Sigmoid colon (tissue), 6 donors: ENCODE measurements at regions not wholly inside any gene's neighbourhood (a gene's known extent, or its start where the extent isn't known, plus 50 kb on each side); places are given as distances from the start of the nearest gene placed in this dataset.
"Not testable (repeated sequence)": the region's sequence is repeated elsewhere in the genome, so short reads cannot be mapped to it uniquely, and the experiment has no call there.

Experiments
- DNase-seq: peaks from one replicate; pipeline ENCODE4 v3.0.0-alpha.2; 2019
- H3K27ac ChIP-seq, 4 donors: fragments of 200-600 bp; sonication (generic); one replicate each; pipeline ENCODE4 v1.5.1; 2016 to 2019; ENCODE audit warnings: mild to moderate bottlenecking in 1 of 4
- H3K27me3 ChIP-seq, 3 donors: fragments of 200-600 bp; sonication (generic); one replicate each; pipeline ENCODE4 v1.5.1; 2019; ENCODE audit warnings: mild to moderate bottlenecking in 1 of 3
- H3K36me3 ChIP-seq, 4 donors: fragments of 200-600 bp; sonication (generic); one replicate each; pipeline ENCODE4 v1.5.1; 2016 to 2019
- H3K4me1 ChIP-seq, 4 donors: fragments of 200-600 bp; sonication (generic); one replicate each; pipeline ENCODE4 v1.5.1; 2017 to 2019
- H3K4me3 ChIP-seq, 4 donors: fragments of 200-600 bp; sonication (generic); one replicate each; pipeline ENCODE4 v1.5.1; 2017 to 2019; ENCODE audit warnings: mild to moderate bottlenecking in 2 of 4, moderate library complexity in 1 of 4
- H3K9me3 ChIP-seq, 4 donors: fragments of 200-600 bp in 3 of 4; sonication (generic) in 3 of 4; one replicate each; pipeline versions ENCODE4 v1.5.1 to v1.6.1; 2013 to 2019
- EP300 ChIP-seq, 4 donors: sonication (generic); formaldehyde crosslinking; IDR thresholded peaks; one replicate each; pipeline ENCODE4 v1.6.1; 2017; ENCODE audit warnings: antibody characterized with exemption in 4 of 4
- POLR2A ChIP-seq, 2 donors: fragments of 450-650 bp; IDR thresholded peaks; one replicate each; pipeline ENCODE4 v1.6.1; 2016; ENCODE audit warnings: antibody characterized with exemption in 2 of 2, mild to moderate bottlenecking in 2 of 2, moderate library complexity in 2 of 2
- POLR2AphosphoS5 ChIP-seq, 4 donors: sonication (generic); formaldehyde crosslinking; IDR thresholded peaks; one replicate each; pipeline ENCODE4 v1.6.1; 2017; ENCODE audit warnings: antibody characterized with exemption in 4 of 4
- WGBS, 2 donors: extraction: QIAGEN DNeasy Blood & Tissue Kit; methylation state at CpG; one replicate each; pipeline ENCODE4 v1.1.7; 2013; 5-methylcytosine and 5-hydroxymethylcytosine counted together
- intact Hi-C: fragments of 100-400 bp; cut with DNase I; formaldehyde crosslinking; loops from one replicate; pipeline ENCODE4 v1.15.1; 2023
- TF ChIP-seq, protein P1 (sequence below), 4 experiments: fragments of 450-650 bp in 3 of 4; fragments of 200-600 bp in 1 of 4; IDR thresholded peaks; one replicate each; pipeline ENCODE4 v1.5.1; 2016 to 2019; ENCODE audit warnings: antibody characterized with exemption in 4 of 4, mild to moderate bottlenecking in 3 of 4, moderate library complexity in 2 of 4
- donor health status: healthy with polysubstance abuse.
- donor health status: healthy.

- H3K27me3 ChIP-seq = no peaks in the 10 kb centered on the region
- H3K4me1 ChIP-seq = no peaks in the 10 kb centered on the region
- H3K4me3 ChIP-seq = no peak overlapping the region
- 42 to 74% methylated on average over 3 of the region's 3 CpGs for WGBS, 2 donors
- no peak for DNase-seq
- intact Hi-C loops = no loop called here
- H3K27ac ChIP-seq = no peak overlapping the region
- TF ChIP-seq EP300 (IDR thresholded peaks at IDR 0.05) = no peak
- TF ChIP-seq POLR2AphosphoS5 (IDR thresholded peaks at IDR 0.05) = no peak
- TF ChIP-seq, protein P1, sequence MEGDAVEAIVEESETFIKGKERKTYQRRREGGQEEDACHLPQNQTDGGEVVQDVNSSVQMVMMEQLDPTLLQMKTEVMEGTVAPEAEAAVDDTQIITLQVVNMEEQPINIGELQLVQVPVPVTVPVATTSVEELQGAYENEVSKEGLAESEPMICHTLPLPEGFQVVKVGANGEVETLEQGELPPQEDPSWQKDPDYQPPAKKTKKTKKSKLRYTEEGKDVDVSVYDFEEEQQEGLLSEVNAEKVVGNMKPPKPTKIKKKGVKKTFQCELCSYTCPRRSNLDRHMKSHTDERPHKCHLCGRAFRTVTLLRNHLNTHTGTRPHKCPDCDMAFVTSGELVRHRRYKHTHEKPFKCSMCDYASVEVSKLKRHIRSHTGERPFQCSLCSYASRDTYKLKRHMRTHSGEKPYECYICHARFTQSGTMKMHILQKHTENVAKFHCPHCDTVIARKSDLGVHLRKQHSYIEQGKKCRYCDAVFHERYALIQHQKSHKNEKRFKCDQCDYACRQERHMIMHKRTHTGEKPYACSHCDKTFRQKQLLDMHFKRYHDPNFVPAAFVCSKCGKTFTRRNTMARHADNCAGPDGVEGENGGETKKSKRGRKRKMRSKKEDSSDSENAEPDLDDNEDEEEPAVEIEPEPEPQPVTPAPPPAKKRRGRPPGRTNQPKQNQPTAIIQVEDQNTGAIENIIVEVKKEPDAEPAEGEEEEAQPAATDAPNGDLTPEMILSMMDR (IDR thresholded peaks at IDR 0.05) = no peak
- no peak for TF ChIP-seq POLR2A (IDR thresholded peaks at IDR 0.05)
- no peaks in the 10 kb centered on the region for H3K9me3 ChIP-seq
- H3K36me3 ChIP-seq = no peaks in the 10 kb centered on the region
Measured at GRCh38 chr4:170801771-170802170, 712.0 kb upstream of the AADAT start.

GRCh38 chr4:170794525-170794924 lies 704.8 kb upstream of the AADAT start:
- Histone ChIP-seq H3K4me3 (no peak overlapping the region), H3K4me1 (no peaks in the 10 kb centered on the region), H3K36me3 (no peaks in the 10 kb centered on the region), H3K27me3 (no peaks in the 10 kb centered on the region), H3K27ac (no peak overlapping the region), H3K9me3 (no peaks in the 10 kb centered on the region)
- no peak for DNase-seq
- WGBS, 2 donors = 53 to 71% methylated on average over 3 of the region's 3 CpGs
- no peak for TF ChIP-seq POLR2AphosphoS5 (IDR thresholded peaks at IDR 0.05)
- TF ChIP-seq, protein P1 (IDR thresholded peaks at IDR 0.05) = no peak
- TF ChIP-seq POLR2A (IDR thresholded peaks at IDR 0.05) = no peak
- intact Hi-C loops = no loop called here

DNA sequence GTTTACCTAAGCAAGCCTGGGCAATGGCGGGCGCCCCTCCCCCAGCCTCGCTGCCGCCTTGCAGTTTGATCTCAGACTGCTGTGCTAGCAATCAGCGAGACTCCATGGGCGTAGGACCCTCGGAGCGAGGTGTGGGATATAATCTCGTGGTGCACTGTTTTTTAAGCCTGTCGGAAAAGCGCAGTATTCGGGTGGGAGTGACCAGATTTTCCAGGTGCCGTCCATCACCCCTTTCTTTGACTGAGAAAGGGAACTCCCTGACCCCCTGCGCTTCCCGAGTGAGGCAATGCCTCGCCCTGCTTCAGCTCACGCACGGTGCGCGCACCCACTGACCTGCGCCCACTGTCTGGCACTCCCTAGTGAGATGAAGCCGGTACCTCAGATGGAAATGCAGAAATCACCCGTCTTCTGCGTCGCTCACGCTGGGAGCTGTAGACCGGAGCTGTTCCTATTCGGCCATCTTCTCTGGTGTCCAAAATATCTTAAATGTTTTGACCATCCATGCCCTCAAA lies 698.8 kb upstream of the AADAT start:
- H3K4me3 ChIP-seq, DNase-seq, H3K27ac ChIP-seq, H3K27me3 ChIP-seq, H3K36me3 ChIP-seq, H3K4me1 ChIP-seq, intact Hi-C loops, H3K9me3 ChIP-seq: not testable (repeated sequence)
- 84 to 91% methylated on average over 26 of the region's 28 CpGs for WGBS, 2 donors

- Histone ChIP-seq H3K27me3 (no peaks in the 10 kb centered on the region), H3K4me1 (no peaks in the 10 kb centered on the region), H3K36me3 (no peaks in the 10 kb centered on the region), H3K9me3 (no peaks in the 10 kb centered on the region), H3K4me3 (no peak overlapping the region), H3K27ac (no peak overlapping the region)
- WGBS, 2 donors = 77% methylated on average over 3 of the region's 3 CpGs
- DNase-seq = no peak
- intact Hi-C loops = no loop called here
- TF ChIP-seq EP300 (IDR thresholded peaks at IDR 0.05) (no peak), POLR2AphosphoS5 (IDR thresholded peaks at IDR 0.05) (no peak), POLR2A (IDR thresholded peaks at IDR 0.05) (no peak)
- TF ChIP-seq, protein P1 (IDR thresholded peaks at IDR 0.05) = no peak
Measured at GRCh38 chr4:170777663-170778062, 687.9 kb upstream of the AADAT start.

GRCh38 chr4:170776983-170777382 lies 687.2 kb upstream of the AADAT start:
- Histone ChIP-seq H3K27ac (no peak overlapping the region), H3K9me3 (no peaks in the 10 kb centered on the region), H3K27me3 (no peaks in the 10 kb centered on the region), H3K4me1 (no peaks in the 10 kb centered on the region), H3K4me3 (no peak overlapping the region), H3K36me3 (no peaks in the 10 kb centered on the region)
- TF ChIP-seq POLR2A (IDR thresholded peaks at IDR 0.05) = no peak
- TF ChIP-seq, protein P1 (IDR thresholded peaks at IDR 0.05) = no peak
- no peak for TF ChIP-seq POLR2AphosphoS5 (IDR thresholded peaks at IDR 0.05)
- no peak for TF ChIP-seq EP300 (IDR thresholded peaks at IDR 0.05)
- no peak for DNase-seq
- intact Hi-C loops = no loop called here
- 85 to 90% methylated on average over 6 of the region's 6 CpGs for WGBS, 2 donors
